EH (cell line): ENCODE measurements at regions not wholly inside any gene's neighbourhood (a gene's known extent, or its start where the extent isn't known, plus 50 kb on each side); places are given as distances from the start of the nearest gene placed in this dataset.
"Not testable (repeated sequence)": the region's sequence is repeated elsewhere in the genome, so short reads cannot be mapped to it uniquely, and the experiment has no call there.

Source experiments
- DNase-seq: peaks from one replicate; pipeline ENCODE4 v3.0.0-alpha.2; 2015; ENCODE audit warnings: low read depth

DNA sequence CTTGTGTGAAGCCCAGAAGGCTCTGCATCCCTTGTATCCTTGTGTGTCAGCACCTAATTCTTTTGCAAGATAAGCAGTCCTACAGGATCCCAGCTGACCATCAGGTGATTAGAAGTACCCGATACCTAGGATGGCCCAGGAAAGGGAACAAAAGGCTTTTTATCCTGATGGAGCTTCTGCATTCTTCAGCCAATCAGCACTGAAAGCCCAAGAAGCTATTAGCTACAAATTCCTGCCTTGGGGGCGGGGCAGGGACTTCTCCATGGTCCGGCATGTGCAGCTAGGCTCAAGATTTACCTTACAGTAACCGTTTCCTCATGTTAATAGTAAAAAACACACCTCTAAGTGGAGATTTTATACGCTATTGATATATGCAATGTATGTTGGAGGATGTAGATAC is 264.6 kb upstream of the THUMPD2 start:
- DNase-seq, result no peak

GRCh38 chr2:40043191-40043590 is 264.1 kb upstream of the THUMPD2 start:
- peak; percentile 85 for DNase-seq

DNA sequence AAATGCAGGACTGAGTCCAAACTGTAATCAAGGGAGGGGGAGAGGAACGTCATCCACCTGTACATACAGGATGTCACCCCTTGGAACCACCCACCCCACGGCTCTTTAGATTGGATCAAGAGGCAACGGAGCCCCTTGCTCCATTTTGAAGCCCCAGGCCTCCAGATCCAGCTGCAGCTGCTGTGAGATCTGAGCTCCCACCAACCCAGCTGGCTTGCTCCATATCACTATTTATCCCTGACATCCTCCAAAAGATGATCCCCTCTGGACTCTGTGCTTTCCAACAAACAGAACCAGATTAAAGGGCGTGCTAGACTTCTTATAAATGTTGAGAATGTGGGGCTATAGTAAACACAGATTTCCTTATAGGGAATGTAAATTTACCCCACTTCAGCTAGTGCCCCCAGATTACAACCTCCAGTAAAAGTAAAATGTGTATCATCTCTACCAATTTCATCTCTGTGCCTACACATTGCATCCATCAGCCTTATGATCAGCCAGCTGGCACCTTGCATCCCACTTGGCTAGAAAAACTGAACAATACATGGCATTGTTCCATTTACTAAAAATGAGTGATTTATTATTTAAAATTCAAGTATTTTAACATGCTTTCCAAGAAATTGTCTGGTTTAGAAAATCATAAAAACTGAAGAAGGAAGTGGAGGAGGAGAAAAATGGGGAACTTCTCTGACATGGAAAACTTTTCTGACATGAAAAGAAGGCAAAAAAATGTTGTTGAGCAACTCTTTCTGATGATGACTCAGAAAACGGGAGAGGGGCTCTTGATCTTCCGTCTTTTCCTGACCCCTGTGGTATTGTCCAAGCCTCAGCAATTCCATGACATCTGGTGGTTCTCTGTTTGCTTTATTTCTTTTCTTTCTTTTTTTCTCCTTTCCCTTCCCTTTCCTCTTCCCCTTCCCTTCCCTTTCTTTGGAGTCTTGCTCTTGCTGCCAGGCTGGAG is 262.6 kb upstream of the THUMPD2 start:
- DNase-seq, result peak; percentile 93

DNA sequence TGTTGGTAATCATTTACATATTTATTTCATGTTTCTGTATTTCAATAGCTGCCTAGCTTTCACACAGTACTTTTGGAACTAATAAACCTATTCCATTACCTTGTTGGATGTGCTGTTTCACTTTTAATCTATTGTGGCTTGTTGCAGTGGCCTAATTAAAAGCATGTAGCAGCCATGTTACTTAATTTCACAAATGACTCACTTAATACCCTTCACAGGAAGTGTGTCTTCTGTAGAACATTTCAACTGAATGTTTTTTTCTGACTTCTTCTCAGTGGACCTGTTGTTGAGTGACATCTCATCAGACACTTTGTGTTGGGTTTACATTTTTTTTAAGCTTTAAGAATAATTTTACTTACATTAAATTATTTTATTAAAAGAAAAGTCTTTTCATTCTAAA is 260.5 kb upstream of the THUMPD2 start:
- DNase-seq, result peak; percentile 48

DNA sequence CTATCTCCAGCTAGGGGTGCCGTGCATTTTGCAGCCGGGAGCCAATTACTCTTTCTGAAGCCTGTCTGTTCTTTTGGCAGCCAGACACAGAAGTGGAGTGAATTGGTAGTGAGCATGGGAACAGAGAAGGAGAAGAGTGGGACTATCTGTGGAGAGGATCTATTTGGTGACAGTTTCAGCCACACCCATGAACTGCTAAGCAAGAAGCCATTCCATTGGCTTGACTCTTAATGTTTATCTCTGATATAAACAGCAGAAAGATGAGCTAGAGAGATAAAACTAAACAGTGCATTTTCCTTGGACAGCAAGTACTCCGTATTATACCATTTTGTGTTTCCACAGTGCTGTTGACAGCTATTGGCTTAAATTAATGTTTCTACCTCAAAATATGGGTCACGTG is 259.6 kb upstream of the THUMPD2 start:
- peak; percentile 56 for DNase-seq

GRCh38 chr2:40037303-40037702 is 258.2 kb upstream of the THUMPD2 start:
- DNase-seq, result no peak

DNA sequence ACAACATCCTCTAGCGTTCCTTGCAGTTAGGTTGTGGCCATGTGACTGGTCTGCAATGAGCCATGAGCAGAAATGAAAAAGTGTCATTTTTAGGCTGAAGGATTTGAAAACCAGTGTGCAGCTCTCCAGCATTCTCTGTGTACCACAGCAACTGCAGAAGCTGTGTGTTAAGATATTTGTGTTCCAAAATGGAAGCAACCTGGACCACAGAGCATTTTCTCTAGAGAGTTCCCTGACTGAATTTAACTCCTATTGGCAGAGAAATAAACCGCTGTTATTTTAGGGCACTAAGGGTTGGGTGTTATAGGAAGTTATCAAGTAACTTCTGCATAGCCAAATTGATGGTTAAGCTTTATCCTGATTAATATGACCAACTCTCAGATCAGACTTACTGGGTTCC is 257.2 kb upstream of the THUMPD2 start:
- DNase-seq, result no peak

GRCh38 chr2:40034801-40035200 is 255.7 kb upstream of the THUMPD2 start:
- no peak for DNase-seq

DNA sequence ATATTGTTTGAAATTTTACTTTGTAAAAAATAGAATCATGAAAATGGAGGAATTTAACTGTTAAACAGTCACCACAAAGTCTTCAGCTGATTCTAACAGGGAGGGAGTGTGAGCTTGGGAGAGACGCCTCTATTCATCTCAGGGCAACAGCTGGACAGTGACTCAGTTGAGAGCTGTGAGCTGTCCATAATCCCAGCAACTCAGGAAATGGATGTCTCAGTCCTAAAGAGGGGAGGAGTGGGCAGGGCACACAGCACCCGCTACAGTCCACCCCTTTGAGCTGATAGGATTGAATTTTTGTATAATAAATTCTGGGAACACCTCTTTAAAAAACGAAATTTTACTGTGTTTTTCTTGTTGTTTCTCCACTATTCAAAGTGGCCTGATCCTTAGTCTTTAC is 255.1 kb upstream of the THUMPD2 start:
- DNase-seq, result peak; percentile 82

DNA sequence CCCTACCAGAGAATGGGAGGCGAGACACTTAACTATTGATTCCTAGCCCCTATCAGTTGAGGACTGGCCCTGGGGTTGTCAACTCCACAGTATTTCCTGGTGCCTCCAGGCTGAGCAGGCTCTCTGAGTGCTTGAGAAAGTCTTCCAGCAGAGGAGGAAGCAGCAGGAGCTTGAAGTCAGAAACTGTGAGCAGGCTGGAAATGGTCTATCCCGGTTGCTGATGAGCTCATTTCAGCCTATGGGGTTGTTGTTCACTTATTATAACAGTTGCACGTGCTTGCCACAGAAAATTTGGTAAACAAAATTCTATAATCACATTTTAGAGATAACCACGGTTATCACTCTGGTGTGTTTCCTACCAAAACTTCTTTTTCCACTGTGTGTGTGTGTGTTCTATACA is 254.7 kb upstream of the THUMPD2 start:
- peak; percentile 29 for DNase-seq

- DNase-seq, result peak; percentile 94
These were observed 253.7 kb upstream of the THUMPD2 start for GRCh38 chr2:40032650-40033319.

GRCh38 chr2:40030456-40030975 is 251.5 kb upstream of the THUMPD2 start:
- peak; percentile 73 for DNase-seq

DNA sequence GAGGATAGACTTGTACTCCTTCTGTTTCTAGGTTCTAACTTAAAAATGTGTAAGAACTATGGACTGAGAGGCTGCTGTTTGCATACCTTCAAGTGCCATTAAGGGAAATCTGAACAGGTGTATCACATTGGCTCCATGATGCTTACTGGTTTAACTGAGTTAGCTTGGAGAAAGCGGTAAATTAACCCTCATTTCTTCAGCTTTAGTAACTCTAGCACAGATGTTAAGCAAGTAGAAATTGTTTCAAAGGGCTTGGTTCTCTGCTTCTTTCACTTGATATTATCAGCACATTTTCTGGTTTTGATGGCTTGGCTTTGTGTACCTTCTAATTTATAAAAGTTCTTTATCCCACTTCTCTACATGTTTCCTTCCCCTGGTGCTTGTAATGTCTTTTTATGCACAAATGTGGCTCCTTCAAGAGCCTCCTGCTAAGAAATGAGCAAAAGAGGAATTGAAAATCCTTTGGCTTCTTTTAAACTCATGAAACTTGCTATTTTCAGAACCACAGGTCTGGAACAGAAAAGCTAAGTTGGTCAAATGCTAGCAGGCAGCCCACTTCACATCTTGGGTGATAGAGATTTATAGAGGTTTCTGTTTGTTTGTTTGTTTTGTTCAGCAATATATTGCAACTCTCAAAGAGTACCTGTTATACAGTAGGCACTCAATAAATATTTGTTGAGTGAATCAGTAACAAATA is 249.9 kb upstream of the THUMPD2 start:
- no peak for DNase-seq

GRCh38 chr2:40027968-40028367 is 248.9 kb upstream of the THUMPD2 start:
- peak; percentile 78 for DNase-seq

- not testable (repeated sequence) for DNase-seq
These were observed 246.2 kb upstream of the THUMPD2 start for GRCh38 chr2:40025276-40025675.

DNA sequence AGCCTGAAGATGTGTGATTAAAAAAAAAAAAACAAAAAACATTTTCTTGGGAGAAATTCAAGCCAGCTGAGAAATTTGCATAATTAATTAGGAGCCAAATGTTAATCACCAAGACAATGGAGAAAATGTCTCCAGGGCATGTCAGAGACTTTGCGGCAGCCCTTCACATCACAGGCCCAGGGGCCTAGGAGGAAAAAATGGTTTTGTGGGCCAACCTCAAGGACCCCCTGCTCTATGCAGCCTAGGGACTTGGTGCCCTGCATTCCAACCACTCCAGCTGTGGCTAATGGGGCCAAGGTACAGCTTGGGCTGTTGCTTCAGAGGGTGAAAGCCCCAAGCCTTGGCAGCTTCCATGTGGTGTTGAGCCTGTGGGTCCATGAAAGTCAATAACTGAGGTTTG is 241.9 kb upstream of the THUMPD2 start:
- DNase-seq, result no peak

GRCh38 chr2:40016151-40016885 is 237.3 kb upstream of the THUMPD2 start:
- peak; percentile 28 for DNase-seq

- not testable (repeated sequence) for DNase-seq
These were observed 234.9 kb upstream of the THUMPD2 start for GRCh38 chr2:40013962-40014361.

DNA sequence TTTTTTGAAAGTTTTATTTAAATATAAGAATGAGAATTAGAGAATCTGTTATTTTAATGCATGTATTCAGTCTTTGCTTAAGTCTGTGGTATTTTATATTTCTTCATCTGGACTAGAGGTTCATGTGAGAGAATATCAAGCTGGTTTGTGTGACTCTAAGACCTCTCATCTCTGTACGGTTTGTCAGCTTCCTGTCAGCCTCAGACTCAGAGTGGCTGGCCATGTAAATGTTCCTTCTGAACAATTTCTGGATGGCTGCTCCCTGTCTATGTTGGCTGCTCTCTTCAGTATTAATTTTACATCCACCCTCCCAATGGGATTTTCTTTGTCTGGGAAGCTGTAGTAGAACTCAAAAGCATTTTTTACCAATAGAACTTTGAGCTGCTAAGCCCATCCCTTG is 225.3 kb upstream of the THUMPD2 start:
- DNase-seq, result peak; percentile 64

GRCh38 chr2:40002339-40002738 is 223.3 kb upstream of the THUMPD2 start:
- DNase-seq, result peak; percentile 19

DNA sequence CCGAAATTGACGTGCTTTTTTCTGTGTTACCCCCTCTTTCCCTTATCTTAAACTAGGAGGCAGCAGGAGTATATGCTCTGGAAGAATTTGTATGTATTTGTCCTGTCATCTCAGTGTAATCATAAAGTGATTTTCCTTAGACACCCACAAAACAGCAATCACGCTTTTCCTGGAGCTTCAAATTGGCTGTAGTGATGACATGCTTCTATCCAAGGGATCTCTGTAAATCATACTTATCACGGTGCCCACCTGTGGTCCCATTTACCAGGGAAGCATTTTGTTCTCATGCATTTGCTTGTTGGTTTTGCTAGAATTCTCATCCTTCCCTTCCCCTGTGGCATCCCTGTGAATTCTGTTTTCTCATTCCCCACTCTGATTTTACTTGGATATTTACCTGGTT is 220.8 kb upstream of the THUMPD2 start:
- DNase-seq, result no peak

- DNase-seq, result no peak
These were observed 219.6 kb upstream of the THUMPD2 start for GRCh38 chr2:39998617-39999016.
